GM18517 (cell line): ENCODE measurements at regions not wholly inside any gene's neighbourhood (a gene's known extent, or its start where the extent isn't known, plus 50 kb on each side); places are given as distances from the start of the nearest gene placed in this dataset.

Source experiments
- ATAC-seq: cut with Tn5 transposase; IDR thresholded peaks from one replicate; pipeline ENCODE4 v1.9.1; 2021; ENCODE audit warnings: mild to moderate bottlenecking, moderate library complexity; ENCODE audit not compliant: unreplicated experiment

- ATAC-seq = no peak
Observed at GRCh38 chr5:124591583-124591982, 154.9 kb downstream of the ZNF608 start.

GRCh38 chr5:124590686-124591085 lies 155.8 kb downstream of the ZNF608 start:
- ATAC-seq = no peak

DNA sequence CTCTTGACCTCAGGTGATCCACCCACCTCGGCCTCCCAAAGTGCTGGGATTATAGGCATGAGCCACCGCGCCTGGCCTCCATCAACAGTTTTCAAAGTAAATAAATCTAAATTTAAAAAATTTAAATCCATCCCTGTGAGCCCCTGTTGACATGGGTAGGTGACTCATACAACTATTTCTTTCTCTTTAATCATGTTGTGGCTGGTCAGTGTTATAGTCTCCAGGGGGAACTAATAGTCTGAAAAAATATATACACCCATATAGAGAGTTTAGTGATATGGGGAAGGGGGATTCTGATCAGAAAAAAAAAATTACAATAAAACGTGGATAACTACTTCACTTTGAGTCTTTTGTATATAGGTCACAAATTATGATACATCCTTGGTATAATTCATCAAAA lies 159.2 kb downstream of the ZNF608 start:
- no peak for ATAC-seq

- ATAC-seq = no peak
Observed at GRCh38 chr5:124584991-124585715, 161.3 kb downstream of the ZNF608 start.

DNA sequence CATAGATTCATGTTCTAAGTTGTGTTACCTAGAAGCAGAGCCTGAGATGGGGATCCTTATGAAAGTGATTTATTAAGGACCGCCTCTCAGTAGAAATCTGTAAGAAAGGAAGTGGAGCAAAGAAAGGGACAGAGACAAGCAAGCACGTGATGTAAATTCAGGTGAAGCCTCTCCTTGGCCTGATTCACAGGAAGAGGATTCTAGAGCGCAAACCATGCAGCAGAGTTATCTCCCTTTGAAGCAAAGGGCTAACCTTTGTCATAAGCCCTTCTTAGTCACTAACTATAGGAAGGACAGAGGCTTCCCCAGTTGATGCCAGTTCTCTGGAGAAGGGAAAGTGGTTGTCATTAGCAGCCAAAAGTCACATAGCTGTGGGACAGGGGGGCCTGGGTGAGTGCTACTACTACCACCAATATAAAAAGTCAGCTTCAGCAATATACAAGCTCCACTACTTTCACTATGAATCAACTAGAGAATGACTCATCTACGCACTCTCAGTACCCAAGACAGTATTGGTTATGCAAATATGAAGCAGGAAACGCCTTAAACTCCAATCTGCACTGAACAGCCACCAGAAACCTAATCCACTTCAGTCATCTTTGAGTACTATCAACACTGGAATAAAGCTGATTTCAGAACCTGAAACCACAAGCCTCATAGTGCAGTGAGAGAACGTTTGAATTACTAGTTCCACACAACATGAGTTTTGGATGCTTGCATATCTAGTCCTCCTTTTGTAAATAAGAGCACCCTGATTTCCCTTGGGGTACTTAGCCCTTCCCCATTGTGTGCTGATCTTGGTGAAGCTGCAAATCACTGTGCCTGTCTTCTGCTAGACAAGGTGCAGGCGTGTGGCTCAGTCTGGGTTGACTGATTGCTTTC lies 162.7 kb downstream of the ZNF608 start:
- ATAC-seq = peak; percentile 100

DNA sequence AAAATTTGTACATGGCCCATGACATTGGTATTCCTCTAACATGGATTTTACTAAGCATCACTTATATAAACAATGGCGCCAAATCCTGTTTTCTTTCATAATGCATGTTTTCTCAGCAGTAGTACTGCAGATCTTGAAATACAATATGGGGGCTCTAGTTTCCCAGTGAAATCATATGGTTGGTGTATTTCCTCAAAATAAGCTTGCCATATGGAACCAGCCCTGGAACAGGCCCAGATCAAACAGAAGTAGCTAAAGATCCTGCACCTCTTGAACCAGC lies 163.9 kb downstream of the ZNF608 start:
- no peak for ATAC-seq

GRCh38 chr5:124581738-124582560 lies 164.5 kb downstream of the ZNF608 start:
- ATAC-seq = no peak

DNA sequence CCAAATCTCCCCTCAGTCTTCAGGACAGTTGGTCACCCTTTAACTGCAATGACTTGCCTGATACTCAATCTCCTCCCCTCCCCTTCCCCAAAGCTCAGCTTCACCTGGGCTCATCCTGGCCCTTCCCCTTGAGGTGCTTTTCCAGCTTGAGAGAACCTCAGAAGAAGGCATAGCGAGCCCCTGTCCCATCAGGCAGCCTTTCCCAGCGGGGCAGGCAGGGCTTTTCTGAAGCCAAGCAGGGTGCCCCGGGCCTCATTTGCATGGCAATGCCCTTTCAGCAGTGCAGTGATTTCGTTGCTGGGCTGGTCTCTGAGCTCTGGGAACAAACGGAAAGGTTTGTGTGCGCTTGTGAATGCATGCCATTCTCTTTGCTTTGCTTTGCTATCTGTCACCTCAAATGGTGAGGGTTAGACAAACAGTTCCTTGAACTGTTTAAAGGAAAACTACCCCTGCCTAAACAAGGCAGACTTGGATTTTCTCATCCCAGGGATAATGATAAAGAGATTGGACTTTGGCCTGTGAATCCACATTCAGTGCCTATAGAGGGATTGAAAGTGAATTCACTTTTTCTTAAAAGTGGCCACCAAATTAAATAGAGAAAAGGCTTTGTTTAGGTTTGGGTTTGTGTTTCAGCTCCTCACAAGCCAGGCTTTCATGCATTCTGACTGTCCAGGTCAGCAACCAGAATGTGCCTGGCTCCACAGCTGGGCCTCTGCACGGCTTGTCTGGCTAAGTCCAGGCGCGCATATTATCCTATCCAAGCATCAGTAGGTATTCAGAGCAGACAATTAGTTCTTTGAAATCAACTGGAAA lies 165.3 kb downstream of the ZNF608 start:
- no peak for ATAC-seq

DNA sequence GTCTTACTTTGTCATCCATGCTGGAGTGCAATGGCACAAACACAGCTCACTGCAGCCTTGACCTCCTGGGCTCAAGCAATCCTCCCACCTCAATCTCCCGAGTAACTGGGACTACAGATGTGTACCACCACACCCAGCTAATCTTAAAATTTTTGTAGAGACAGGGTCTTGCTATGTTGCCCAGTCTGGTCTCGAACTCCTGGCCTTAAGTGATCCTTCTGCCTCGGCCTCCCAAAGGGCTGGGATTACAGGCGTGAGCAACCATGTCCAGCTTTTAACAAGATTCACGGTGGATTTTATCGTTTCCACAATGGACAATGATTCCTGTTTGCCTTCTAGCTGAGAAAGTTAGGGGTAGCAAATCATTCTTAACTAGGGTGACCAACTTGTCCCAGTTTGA lies 165.9 kb downstream of the ZNF608 start:
- no peak for ATAC-seq

- ATAC-seq = peak; percentile 96
Observed at GRCh38 chr5:124576848-124577409, 169.5 kb downstream of the ZNF608 start.

DNA sequence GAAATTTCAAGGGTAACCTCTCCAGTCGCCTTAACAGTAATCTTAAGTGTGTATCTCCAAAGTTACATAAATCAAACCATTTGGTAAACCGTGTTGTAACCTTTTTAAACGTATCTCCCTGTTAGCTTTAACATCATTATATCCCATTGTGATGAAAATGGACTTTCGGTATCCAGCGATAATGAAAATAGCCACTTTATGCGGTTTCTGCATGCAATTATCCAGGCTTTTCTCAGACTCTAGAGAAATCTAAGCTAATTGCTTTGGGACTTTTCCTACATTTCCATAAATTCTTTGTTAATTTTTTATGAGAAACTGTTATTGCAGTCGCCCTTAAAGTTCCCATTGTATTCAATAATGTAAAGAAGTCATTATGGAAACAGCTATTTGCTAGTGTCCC lies 170.7 kb downstream of the ZNF608 start:
- ATAC-seq = no peak

DNA sequence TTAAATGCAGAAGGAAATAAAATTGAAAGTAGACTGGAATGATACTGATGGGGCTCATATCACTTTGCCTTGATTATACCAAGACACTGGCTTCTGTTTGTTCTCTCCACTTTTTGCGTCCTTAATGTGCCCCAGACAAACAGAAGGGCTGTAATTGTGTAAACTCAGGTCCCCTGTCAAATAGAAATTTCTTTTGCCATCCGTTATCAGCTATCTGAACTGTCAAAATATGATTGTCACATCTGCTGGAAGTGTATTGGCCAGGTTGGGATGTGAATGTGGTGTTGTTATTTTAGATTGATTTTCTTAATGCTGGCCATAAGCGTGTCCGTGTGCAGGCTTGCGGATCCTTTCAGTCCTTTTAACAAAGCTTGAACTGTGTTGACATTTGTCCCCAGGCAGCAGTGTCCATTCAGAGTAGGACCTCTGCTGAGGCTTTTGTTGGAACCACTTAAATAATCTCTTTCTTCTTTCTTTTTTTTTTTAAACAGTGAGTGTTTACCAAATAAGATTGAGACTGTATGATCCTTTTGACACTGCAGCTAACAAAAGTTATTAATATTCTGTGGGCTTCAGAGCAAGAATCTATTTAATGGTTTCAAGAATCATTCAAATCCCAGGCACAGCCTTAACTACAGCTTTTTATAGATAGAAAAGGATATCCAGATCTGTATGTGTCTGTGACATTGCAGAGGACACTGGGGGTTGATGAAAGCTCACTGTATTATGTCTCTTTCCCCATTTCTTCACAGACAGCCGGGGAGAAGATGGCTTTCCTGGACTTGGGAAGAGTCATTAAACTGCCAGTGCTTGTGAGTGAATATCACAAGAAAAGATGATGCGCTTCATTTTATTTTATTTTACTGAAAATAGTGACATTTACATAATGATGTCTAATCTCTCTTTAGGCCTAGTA lies 171.7 kb downstream of the ZNF608 start:
- ATAC-seq = no peak

GRCh38 chr5:124572971-124573370 lies 173.5 kb downstream of the ZNF608 start:
- no peak for ATAC-seq

GRCh38 chr5:124570285-124571035 lies 176.0 kb downstream of the ZNF608 start:
- ATAC-seq = no peak

DNA sequence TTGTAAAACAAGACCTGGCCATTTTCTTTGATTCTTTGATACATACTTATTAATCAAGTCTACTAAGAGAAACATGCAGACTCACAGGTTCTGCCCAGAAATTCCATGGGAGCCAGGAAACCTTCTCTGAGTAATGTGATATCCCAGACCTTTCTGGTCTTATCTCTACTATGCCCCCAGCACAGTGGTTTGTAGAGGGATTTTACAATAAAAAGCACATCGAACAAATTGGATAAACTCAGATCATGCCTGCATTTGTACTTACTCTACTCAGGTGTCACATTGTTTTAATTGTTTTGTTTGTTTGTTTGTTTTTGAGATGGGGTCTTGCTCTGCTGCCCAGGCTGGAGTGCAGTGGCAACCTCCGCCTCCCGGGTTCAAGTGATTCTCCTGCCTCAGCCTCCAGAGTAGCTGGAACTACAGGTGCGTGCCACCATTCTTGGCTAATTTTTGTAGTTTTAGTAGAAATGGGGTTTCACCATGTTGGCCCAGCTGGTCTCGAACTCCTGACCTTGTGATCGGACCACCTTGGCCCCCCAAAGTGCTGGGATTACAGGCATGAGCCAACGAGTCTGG lies 179.5 kb downstream of the ZNF608 start:
- no peak for ATAC-seq

- no peak for ATAC-seq
Observed at GRCh38 chr5:124561451-124561850, 185.0 kb downstream of the ZNF608 start.

- ATAC-seq = no peak
Observed at GRCh38 chr5:124560370-124560769, 186.1 kb downstream of the ZNF608 start.

DNA sequence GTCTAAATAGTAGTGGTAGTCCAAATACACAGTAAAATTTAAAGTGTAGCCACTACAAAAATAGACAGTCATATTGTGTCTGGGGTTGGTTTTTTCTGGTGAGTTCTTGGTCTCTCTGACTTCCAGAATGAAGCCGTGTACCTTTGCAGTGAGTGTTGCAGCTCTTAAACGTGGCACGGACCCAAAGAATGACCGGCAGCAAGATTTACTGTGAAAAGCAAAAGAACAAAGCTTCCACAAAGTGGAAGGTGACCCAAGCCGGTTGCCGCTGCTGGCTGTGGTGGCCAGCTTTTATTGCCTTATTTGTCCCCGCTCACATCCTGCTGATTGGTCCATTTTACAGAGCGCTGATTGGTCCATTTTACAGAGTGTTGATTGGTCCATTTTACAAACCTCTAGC lies 188.7 kb downstream of the ZNF608 start:
- no peak for ATAC-seq
